B cell (primary cell): ENCODE measurements at regions not wholly inside any gene's neighbourhood (a gene's known extent, or its start where the extent isn't known, plus 50 kb on each side); places are given as distances from the start of the nearest gene placed in this dataset.

Experiments used
- ATAC-seq: fragments of 200-7000 bp; cut with Tn5 transposase; one replicate; pipeline ENCODE4 v1.10.0; 2021; ENCODE audit warnings: low read depth, mild to moderate bottlenecking, moderate number of reproducible peaks, moderate library complexity
- CTCF ChIA-PET: fragments of 350-600 bp; sonication (Branson Sonifier 250); formaldehyde crosslinking; loops from one replicate; lab custom pipeline; 2021; ENCODE audit warnings: antibody characterized with exemption, inconsistent platforms; lab: Charles Lee
- POLR2A ChIA-PET: fragments of 350-600 bp; sonication (Branson Sonifier 250); formaldehyde crosslinking; loops from one replicate; lab custom pipeline; 2021; ENCODE audit warnings: antibody characterized with exemption; lab: Charles Lee
- DNase-seq: peaks from one replicate; pipeline ENCODE4 v3.0.0; 2013
- H2AFZ ChIP-seq: 2 replicates; pipeline ENCODE4 v1.6.1; 2012; ENCODE audit warnings: mild to moderate bottlenecking, low read depth, low read length; ENCODE audit not compliant: insufficient read depth, poor library complexity, severe bottlenecking
- H3K27ac ChIP-seq, 2 donors: 1 replicate in 1 of 2; 2 replicates in 1 of 2; pipeline ENCODE4 v1.5.1; 2012 to 2013; ENCODE audit warnings: low read length in 2 of 2, mild to moderate bottlenecking in 2 of 2, moderate library complexity in 1 of 2
- H3K27me3 ChIP-seq, 4 experiments: fragments of 200-600 bp in 1 of 4; sonication (generic) in 1 of 4; replicated peaks in 1 of 4; 1 replicate in 2 of 4; 2 replicates in 2 of 4; pipeline versions ENCODE4 v1.6.1 to v1.7.0; 2013 to 2016; ENCODE audit warnings: low read length in 3 of 4, mild to moderate bottlenecking in 2 of 4, mixed read lengths in 1 of 4, moderate library complexity in 1 of 4; ENCODE audit not compliant: insufficient read depth in 4 of 4, control insufficient read depth in 3 of 4; ENCODE audit errors: control extremely low read depth in 1 of 4
- H3K36me3 ChIP-seq, 2 experiments: replicated peaks in 1 of 2; 1 replicate in 1 of 2; 2 replicates in 1 of 2; pipeline versions ENCODE4 v1.6.1 to v1.7.1; 2013; ENCODE audit warnings: low read length in 1 of 2; ENCODE audit not compliant: insufficient read depth in 2 of 2, control insufficient read depth in 1 of 2; ENCODE audit errors: control extremely low read depth in 1 of 2, extremely low read depth in 1 of 2
- H3K4me1 ChIP-seq, 2 donors: fragments of 200-600 bp in 1 of 2; sonication (generic) in 1 of 2; 1 replicate in 1 of 2; 2 replicates in 1 of 2; pipeline versions ENCODE4 v1.5.1 to v1.6.1; 2013 to 2017; ENCODE audit warnings: low read length in 2 of 2; ENCODE audit not compliant: control insufficient read depth in 2 of 2, insufficient read depth in 2 of 2
- H3K4me2 ChIP-seq: replicated peaks from 2 replicates; pipeline ENCODE3; 2012; ENCODE audit warnings: mild to moderate bottlenecking, low read depth, low read length; ENCODE audit not compliant: poor library complexity, severe bottlenecking
- H3K4me3 ChIP-seq, 5 experiments: fragments of 200-600 bp in 1 of 5; sonication (generic) in 1 of 5; 1 replicate in 3 of 5; 2 replicates in 2 of 5; pipeline versions ENCODE4 v1.5.1 to v1.7.0; 2011 to 2016; ENCODE audit warnings: low read length in 4 of 5, mild to moderate bottlenecking in 4 of 5, low read depth in 2 of 5, control low read depth in 1 of 5, moderate library complexity in 1 of 5; ENCODE audit not compliant: insufficient read depth in 1 of 5; ENCODE audit errors: control extremely low read depth in 1 of 5, extremely low read depth in 1 of 5
- H3K79me2 ChIP-seq: fragments of 200-600 bp; sonication (generic); one replicate; pipeline ENCODE4 v1.6.0; 2016; ENCODE audit warnings: low read length; ENCODE audit not compliant: control insufficient read depth, insufficient read depth
- H3K9ac ChIP-seq: fragments of 200-600 bp; sonication (generic); 2 replicates; pipeline ENCODE4 v1.6.1; 2017; ENCODE audit warnings: mild to moderate bottlenecking, low read length, moderate library complexity
- H3K9me3 ChIP-seq, 3 donors: one replicate each; pipeline versions ENCODE4 v1.6.1 to v1.7.1; 2013; ENCODE audit warnings: low read length in 2 of 3; ENCODE audit not compliant: control insufficient read depth in 2 of 3, insufficient read depth in 1 of 3; ENCODE audit errors: control extremely low read depth in 1 of 3
- H4K20me1 ChIP-seq: 2 replicates; pipeline ENCODE4 v1.6.0; 2012; ENCODE audit warnings: mild to moderate bottlenecking, low read length; ENCODE audit not compliant: insufficient read depth, control insufficient read depth, poor library complexity, severe bottlenecking
- H3K27ac Mint-ChIP-seq: one replicate; pipeline ENCODE4 v1.8.0; 2021; ENCODE audit warnings: mixed read lengths
- H3K27me3 Mint-ChIP-seq: one replicate; pipeline ENCODE4 v1.8.0; 2021; ENCODE audit warnings: mixed read lengths
- H3K4me1 Mint-ChIP-seq: one replicate; pipeline ENCODE4 v1.8.0; 2021; ENCODE audit warnings: mixed read lengths
- H3K4me3 Mint-ChIP-seq: one replicate; pipeline ENCODE4 v1.8.0; 2021; ENCODE audit warnings: mixed read lengths
- H3K9me3 Mint-ChIP-seq: one replicate; pipeline ENCODE4 v1.8.0; 2022; ENCODE audit warnings: mixed read lengths; ENCODE audit not compliant: insufficient read depth
- EZH2 ChIP-seq: IDR thresholded peaks from 2 replicates; pipeline ENCODE4 v1.6.1; 2012; ENCODE audit warnings: borderline replicate concordance, low read depth, mild to moderate bottlenecking, moderate library complexity, low read length; ENCODE audit not compliant: insufficient read depth, poor library complexity, severe bottlenecking
- WGBS: methylation state at CpG from one replicate; pipeline ENCODE4 v1.1.5; 2013; ENCODE audit warnings: missing lambda C conversion rate; ENCODE audit not compliant: insufficient coverage; 5-methylcytosine and 5-hydroxymethylcytosine counted together
- intact Hi-C: fragments of 100-400 bp; cut with micrococcal nuclease; formaldehyde crosslinking; loops from one replicate; pipeline ENCODE4 v1.10.0; 2022
- TF ChIP-seq, protein P1 (sequence below): fragments of 200-600 bp; IDR thresholded peaks from one replicate; pipeline ENCODE4 v1.8.0; 2022; ENCODE audit warnings: antibody characterized with exemption, mild to moderate bottlenecking

DNA sequence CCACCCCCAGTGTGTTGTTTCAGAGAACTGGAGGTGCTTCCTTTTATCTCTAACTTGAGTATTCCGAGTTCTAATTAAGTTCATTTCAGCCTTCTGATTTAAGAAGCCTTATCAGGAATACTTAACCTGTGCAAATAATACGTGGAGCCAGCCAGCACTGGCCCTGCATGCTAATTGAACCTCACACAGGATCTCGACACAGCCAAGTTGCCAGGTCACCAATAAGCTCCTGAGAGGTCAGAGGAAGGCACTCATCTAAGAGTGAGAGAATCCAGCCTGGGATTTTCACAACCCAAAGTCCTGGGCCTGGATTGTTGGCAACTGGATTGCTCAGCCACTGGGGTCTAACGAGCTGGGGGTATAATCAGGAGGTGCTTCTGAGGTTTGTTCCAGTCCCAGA lies 157.7 kb upstream of the LRFN2 start:
- CTCF ChIA-PET = no interaction called here
- DNase-seq (no peak), ATAC-seq (no peak)
- H3K27ac ChIP-seq = no peak overlapping the region
- Mint-ChIP-seq H3K9me3 (no peaks in the 10 kb centered on the region), H3K27me3 (peaks cover 52% of the 10 kb centered on the region), H3K27ac (no peak overlapping the region), H3K4me1 (no peaks in the 10 kb centered on the region), H3K4me3 (no peak overlapping the region)
- H3K4me2 ChIP-seq = no peak overlapping the region
- no peaks in the 10 kb centered on the region for H4K20me1 ChIP-seq
- no peak for TF ChIP-seq EZH2
- TF ChIP-seq, protein P1, sequence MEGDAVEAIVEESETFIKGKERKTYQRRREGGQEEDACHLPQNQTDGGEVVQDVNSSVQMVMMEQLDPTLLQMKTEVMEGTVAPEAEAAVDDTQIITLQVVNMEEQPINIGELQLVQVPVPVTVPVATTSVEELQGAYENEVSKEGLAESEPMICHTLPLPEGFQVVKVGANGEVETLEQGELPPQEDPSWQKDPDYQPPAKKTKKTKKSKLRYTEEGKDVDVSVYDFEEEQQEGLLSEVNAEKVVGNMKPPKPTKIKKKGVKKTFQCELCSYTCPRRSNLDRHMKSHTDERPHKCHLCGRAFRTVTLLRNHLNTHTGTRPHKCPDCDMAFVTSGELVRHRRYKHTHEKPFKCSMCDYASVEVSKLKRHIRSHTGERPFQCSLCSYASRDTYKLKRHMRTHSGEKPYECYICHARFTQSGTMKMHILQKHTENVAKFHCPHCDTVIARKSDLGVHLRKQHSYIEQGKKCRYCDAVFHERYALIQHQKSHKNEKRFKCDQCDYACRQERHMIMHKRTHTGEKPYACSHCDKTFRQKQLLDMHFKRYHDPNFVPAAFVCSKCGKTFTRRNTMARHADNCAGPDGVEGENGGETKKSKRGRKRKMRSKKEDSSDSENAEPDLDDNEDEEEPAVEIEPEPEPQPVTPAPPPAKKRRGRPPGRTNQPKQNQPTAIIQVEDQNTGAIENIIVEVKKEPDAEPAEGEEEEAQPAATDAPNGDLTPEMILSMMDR = no peak
- POLR2A ChIA-PET = no interaction called here
- H3K9me3 ChIP-seq = peaks cover 0 to 8% (median 0%) of the 10 kb centered on the region in 3 donors
- H3K27me3 ChIP-seq = peaks cover 0 to 2% (median under 1%) of the 10 kb centered on the region in 4 experiments
- H3K4me1 ChIP-seq = no peaks in the 10 kb centered on the region
- no peak overlapping the region for H2AFZ ChIP-seq
- H3K4me3 ChIP-seq = no peak overlapping the region
- H3K9ac ChIP-seq = no peak overlapping the region
- intact Hi-C loops = no loop called here
- H3K79me2 ChIP-seq = no peaks in the 10 kb centered on the region
- no peaks in the 10 kb centered on the region for H3K36me3 ChIP-seq
- WGBS = 90% methylated on average over 2 of the region's 4 CpGs

DNA sequence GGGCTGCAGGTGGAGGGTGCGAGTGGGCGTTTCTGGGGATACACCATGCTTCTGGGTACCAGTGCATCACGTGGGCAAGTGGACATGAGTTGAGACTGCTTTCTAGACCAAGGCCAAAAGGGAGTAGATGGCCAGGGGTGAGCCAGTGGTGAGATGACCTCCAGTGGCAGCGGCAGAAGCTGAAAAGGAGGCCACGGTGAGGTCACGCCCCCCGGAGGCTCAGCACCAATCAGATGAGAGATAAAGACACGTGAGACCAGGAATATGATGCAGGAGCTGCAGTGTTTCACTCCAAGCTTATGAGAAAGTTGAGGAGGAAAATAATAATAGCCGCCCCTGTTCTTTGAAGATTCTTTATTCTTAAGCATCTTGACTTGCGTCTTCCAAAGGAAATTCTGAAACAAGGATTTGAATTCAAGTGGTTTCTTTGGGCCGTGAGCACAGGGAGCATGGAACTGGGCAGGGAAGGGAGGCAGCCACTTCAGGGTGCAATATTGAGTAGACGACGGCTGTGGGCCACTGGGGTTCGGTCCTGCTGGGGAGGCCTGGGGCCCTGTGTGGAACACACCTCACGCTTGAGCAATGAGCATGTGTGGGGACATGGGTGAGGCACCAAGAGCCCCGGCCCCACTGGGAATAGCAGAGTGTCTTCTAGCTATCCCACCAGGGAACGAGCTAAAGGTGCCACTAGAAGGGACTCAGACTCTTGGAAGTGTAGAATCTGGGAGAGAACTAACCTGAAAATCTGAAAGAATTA lies 156.7 kb upstream of the LRFN2 start:
- ATAC-seq (no peak), DNase-seq (no peak)
- Histone ChIP-seq H3K27me3 (peaks cover 0 to 2% (median under 1%) of the 10 kb centered on the region in 4 experiments), H3K9ac (no peak overlapping the region), H3K27ac (no peak overlapping the region), H3K79me2 (no peaks in the 10 kb centered on the region), H3K4me2 (no peak overlapping the region), H4K20me1 (no peaks in the 10 kb centered on the region), H3K36me3 (no peaks in the 10 kb centered on the region), H3K4me1 (no peaks in the 10 kb centered on the region), H3K4me3 (no peak overlapping the region), H2AFZ (no peak overlapping the region), H3K9me3 (peaks cover 0 to 8% (median 0%) of the 10 kb centered on the region in 3 donors)
- no peak overlapping the region for H3K4me3 Mint-ChIP-seq
- H3K27me3 Mint-ChIP-seq = peaks cover 49% of the 10 kb centered on the region
- WGBS = 90% methylated on average over 16 of the region's 17 CpGs
- POLR2A ChIA-PET = no interaction called here
- no peaks in the 10 kb centered on the region for H3K9me3 Mint-ChIP-seq
- no peaks in the 10 kb centered on the region for H3K4me1 Mint-ChIP-seq
- no peak overlapping the region for H3K27ac Mint-ChIP-seq
- CTCF ChIA-PET = no interaction called here
- TF ChIP-seq, protein P1 = no peak
- TF ChIP-seq EZH2 = no peak
- intact Hi-C loops = no loop called here
